ENCODE measurements at regions not wholly inside any gene's neighbourhood (a gene's known extent, or its start where the extent isn't known, plus 50 kb on each side); places are given as distances from the start of the nearest gene placed in this dataset.

- no peak for TF ChIP-seq CTCF (IDR thresholded peaks at IDR 0.05; ENCODE audit: low read length)
- no peak for TF ChIP-seq EZH2phosphoT487 (IDR thresholded peaks at IDR 0.05; ENCODE audit: low read length)
Observed at GRCh38 chr1:147472489-147472888, 68.8 kb upstream of the BCL9 start.

Measured in MM.1S (cell line).